HG03565 (cell line): ENCODE measurements at regions not wholly inside any gene's neighbourhood (a gene's known extent, or its start where the extent isn't known, plus 50 kb on each side); places are given as distances from the start of the nearest gene placed in this dataset.
"Not testable (repeated sequence)": the region's sequence is repeated elsewhere in the genome, so short reads cannot be mapped to it uniquely, and the experiment has no call there.

Experiments
- ATAC-seq: cut with Tn5 transposase; IDR thresholded peaks from one replicate; pipeline ENCODE4 v1.9.1; 2021; ENCODE audit warnings: mild to moderate bottlenecking, moderate library complexity; ENCODE audit not compliant: unreplicated experiment

DNA sequence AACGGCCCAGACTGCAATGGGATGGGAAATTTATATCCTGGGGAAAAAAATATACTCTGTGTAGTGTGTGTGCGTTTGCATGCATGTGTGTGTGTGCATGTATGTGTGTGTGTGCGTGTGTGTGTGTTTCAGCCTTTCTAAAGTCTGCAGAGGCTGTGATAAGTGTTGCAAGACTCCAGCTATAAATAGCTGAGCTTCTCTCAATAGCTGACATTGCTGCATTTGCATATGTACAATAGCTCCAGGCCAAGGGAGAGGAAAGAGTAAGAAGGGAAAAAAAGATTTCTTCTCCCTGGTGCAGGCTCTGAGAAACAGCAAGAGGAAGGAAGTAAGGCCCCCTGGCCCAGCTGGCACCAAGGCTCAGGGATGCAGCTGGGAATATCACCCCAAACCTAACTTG, 483.0 kb downstream of the MN1 start:
- ATAC-seq = no peak

GRCh38 chr22:27323661-27324060, 477.9 kb downstream of the MN1 start:
- ATAC-seq = no peak

GRCh38 chr22:27324908-27325307, 476.6 kb downstream of the MN1 start:
- not testable (repeated sequence) for ATAC-seq

DNA sequence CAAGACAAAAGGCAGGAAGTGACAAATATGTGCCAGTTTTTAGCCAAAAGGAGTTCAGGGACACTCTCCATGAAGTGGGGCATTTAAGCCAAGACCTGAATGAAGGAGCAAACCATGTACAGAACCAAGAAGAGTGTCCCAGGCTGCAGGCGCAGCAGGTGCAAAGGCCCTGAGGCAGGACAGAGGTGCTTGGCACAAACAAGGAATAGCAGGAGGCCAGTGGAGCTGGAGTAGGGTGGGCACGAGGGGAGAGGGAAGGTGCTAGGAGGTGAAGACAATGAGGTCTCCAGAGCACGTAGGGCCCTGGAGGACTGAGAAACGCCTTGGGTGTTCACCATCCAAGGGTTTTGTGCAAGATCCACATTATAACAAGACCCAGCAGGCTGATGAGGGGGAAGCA, 474.1 kb downstream of the MN1 start:
- no peak for ATAC-seq

DNA sequence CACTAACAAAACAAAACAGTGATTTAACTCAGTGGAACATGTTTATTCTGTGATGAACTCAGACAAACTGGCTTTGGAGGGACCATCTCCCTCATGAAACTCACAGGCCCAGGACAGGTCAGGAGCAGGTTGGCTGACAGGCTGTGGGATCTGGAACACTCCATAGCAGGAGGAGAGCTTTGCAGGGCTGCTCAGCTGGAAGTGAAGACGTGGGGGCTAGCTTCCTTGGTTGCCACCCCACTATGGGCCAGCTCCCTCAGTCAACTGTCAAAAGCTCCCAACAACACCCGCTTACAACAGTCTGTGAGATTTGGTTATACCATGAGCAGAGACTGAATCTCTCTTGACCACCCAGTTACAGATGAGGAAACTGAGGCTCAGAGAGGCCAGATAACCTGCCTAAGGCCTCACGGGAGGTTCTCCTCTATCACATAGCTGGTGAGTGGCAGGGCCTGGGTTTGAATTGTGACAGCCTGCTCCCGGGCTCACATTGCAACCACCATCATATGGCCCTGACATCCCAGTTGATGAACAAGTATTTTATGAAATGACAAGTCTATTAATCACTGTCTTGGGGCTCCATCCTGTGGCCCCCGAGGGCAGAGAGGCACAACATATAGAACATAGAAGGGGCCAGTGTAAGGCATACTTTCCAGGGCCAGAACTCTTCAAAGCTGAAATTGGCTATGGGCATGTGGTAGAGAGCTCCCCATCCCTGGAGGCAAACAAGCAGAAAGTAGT, 473.4 kb downstream of the MN1 start:
- ATAC-seq = no peak

- ATAC-seq = no peak
These were observed 472.3 kb downstream of the MN1 start for GRCh38 chr22:27329131-27329850.

GRCh38 chr22:27329966-27330645, 471.4 kb downstream of the MN1 start:
- ATAC-seq = no peak

DNA sequence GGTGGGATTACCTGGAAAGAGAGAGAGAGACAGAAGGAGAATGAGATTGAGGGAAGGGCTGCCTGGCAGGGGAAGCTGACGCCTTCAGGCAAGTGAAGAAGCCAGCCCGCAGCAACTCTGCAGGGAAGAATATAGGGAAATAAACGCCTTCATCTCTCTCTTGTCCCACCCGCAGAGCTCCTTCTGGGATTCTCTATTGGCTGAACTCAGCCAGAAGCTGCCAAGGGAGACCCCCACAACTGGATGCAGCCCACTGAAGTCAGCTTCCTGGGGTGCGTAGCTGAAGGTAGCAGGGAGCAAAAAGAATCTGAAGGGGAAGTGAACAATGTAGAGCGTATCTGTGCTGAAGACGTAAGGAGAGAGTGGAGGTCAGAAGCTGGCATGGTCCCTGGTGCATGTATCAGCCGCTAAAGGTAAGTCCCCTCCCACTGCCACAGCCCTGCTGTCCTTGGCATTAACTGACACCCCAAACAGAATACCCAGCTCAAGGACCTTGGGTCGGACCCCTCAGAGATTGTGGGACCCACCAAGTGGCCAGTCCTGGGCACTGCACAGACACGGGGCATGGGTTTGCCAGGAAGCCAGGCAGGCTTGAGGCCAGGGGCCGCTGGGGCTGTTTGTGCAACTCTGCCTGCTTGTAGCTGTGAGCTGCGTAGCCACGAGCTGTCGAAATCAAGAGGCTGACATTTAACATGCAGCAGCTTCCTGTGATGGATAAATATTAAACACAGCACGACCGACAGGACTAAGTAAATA, 469.9 kb downstream of the MN1 start:
- no peak for ATAC-seq

GRCh38 chr22:27335102-27335660, 466.4 kb downstream of the MN1 start:
- no peak for ATAC-seq

- ATAC-seq = no peak
These were observed 465.1 kb downstream of the MN1 start for GRCh38 chr22:27336151-27337090.

DNA sequence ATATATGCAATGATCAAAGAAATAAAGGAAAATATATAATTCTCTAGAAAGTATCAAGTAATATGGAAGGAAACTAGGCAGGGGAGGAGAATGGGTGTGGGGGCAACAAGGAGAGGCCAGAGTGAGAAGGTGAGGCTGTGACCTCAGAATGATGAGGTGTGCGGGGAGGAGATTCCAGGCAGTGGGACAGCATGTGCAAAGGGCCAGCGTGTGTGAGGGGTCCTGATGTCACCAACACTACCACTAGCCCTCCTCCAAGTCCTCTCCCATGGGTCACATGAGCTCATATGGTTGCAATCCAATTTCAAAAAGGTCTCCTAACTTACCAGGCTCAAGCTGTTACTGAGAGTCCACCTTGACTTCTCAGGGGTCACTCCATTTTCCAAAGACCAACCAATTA, 463.9 kb downstream of the MN1 start:
- no peak for ATAC-seq

GRCh38 chr22:27340047-27340446, 461.5 kb downstream of the MN1 start:
- ATAC-seq = no peak

- no peak for ATAC-seq
These were observed 457.0 kb downstream of the MN1 start for GRCh38 chr22:27344546-27344945.

GRCh38 chr22:27345691-27346090, 455.9 kb downstream of the MN1 start:
- no peak for ATAC-seq

DNA sequence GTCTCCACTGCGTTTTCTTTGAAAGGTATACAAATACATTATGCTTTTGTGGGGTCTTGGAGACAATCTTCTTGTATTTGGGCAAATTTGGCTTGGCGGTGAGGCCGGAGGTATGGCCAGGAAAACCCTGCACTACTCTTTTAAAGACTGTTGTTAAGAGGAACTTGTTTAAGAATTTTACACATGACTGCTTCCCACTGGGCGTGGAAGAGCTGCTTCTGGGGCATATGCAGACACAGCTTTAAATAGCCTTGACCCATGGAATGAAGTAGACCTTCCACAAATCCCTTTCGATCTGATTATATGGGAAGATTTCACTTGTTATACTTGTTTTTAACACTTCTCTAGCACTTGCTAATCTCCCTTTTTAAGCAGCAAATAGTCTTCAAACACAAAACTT, 453.6 kb downstream of the MN1 start:
- no peak for ATAC-seq

DNA sequence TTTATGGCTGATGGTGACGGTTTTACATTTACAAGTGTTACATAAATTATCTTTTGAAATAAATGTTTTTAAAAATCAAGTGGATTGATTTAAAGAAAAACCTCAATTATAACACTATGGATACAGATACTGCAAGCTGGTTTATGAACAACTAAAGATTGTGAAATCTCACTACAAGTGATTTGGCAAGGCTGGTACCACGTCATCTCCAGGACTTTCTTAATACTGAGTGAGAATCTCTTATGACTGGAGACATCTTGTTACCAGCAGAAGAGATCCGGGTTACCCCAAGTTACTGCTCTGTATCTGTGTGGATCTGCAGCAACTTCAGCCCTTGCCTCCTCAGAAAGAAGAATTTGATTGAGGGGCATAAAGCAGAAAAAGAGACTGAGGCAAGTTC, 452.9 kb downstream of the MN1 start:
- ATAC-seq = no peak

DNA sequence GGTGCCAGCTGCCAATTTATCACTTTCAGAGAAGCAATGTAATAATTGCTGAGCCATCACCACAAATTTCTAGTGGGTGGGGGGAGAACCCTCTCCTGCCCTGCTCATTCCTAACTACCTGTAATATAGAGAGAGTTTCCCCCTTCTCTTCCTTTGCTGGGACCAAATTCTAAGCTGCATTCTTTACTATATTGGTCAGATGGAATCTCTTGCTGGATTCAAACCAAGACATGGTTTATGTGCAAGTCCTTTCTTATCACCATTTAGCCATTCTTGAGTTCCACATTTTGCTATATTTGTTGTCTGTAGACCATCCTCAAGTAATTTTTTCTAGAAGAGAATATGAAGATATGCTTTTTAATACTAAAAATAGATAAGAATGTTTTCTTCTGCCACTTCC, 452.1 kb downstream of the MN1 start:
- ATAC-seq = no peak

DNA sequence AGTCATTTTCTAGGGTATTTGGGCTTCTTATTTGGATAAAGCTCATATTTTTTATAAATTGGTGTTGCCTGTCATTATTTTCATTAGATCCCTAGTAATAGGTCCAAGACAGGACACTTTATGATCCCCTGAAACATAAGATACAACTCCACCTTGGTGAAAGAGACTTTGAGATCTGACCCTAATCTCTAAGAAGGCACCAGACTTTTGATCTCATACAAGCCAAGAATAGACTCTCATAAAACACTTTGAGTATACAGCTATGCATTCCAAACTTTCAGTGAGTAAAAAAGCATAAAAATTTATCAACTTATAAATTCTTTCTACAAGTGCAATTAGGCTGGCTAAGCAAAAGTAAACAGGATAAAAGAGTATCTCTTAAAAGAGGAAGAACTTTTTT, 451.2 kb downstream of the MN1 start:
- no peak for ATAC-seq

- no peak for ATAC-seq
These were observed 449.1 kb downstream of the MN1 start for GRCh38 chr22:27352426-27352825.
